GM18526 (cell line): ENCODE measurements at regions not wholly inside any gene's neighbourhood (a gene's known extent, or its start where the extent isn't known, plus 50 kb on each side); places are given as distances from the start of the nearest gene placed in this dataset.

Source experiments
- POLR2A ChIP-seq: IDR thresholded peaks from 3 replicates; pipeline ENCODE4 v1.6.1; 2011; ENCODE audit not compliant: insufficient read length; ENCODE audit errors: extremely low read depth

DNA sequence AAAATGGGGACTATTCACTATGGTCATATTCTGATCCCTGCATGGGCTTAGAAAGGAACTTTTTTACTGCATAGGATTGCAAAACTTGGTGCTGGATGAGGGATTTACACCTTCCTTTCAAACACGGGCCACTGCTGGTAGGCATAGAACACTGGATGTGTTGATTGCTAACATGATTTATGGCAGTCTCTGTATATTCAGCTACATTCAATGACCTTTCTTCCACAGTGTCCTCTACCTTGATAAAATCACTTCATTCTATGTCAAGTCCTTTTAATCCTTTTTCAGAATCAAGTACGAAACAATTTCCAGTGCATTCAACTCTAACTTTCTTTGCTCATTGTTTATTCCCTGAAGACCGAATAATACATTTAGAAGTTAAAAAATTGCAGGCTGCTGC lies 91.9 kb upstream of the ATG10 start:
- no peak for TF ChIP-seq POLR2A

DNA sequence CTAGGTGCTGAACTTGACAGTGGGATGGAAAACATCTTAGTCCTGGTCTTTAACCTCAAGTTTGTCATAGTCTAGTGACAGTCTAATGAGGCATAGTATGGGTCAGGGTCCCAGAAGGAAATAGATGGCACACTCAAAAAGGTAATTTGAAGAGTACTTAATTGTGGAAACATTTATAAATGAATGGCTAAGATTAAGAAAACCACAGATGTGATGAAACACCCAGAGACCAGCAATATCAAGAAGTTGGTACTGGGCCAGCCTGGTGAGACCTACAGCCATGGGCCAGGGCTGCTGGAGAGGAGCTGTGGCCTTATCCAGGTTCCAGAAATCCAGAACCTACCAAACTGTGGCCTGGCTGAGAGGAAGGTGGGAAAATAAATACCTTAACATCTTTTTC lies 93.5 kb upstream of the ATG10 start:
- no peak for TF ChIP-seq POLR2A

DNA sequence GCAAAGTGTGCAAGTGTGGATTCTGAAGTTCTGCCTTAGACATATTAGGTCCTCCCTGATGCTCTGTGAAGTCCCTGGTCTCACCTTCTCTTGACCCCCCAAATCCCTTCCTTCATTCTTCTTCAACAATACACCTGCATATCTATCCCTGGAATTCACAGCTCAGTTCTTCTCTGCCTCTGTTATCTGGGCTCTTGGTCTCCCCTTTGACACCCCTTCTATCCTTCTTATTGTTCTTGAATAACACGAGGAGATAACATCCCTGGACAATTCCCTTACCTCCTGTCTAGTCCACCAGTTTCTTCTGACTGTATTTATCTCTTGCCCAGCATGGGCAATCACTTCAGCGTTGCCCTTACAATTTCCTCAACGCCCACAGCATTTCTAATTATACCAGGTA lies 104.8 kb upstream of the ATG10 start:
- TF ChIP-seq POLR2A: no peak

DNA sequence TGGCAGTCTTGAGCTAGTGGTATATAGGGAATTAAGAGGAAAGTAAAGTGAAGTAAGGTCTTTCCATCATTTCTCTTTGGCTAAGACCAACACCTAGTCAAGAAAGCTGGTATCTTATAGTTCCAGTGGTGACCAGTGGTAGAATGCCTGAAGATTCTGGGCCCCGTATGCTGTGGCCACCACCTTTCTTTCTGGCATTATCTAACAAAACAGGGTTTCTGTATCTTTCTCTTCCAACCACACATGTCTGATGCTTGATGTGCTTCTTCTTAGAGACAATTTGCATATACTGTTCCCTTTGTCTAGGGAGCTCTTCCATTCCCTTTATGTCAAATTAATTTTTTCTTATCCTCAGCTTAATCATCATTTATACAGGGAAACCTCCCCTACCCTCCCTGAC lies 109.9 kb upstream of the SSBP2 start:
- no peak for TF ChIP-seq POLR2A

DNA sequence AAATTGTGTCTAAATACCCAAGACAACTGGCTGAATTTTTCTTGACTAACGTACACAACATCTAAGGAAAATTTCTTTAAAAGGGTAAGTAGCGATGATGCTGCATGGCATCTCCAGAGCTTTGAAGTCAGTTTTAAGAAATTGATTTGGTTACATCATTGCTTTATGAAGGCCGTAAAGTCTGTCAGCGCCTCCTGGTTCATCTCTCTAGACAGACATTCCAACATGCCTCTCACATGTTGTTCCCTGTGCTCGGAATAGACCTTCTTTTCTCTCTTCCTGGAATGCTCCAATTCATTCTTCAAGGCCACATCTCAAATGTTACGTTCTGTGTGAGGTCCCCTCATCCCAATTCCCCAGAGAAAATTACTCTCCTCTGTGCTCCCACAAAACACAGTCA lies 108.7 kb upstream of the SSBP2 start:
- no peak for TF ChIP-seq POLR2A

DNA sequence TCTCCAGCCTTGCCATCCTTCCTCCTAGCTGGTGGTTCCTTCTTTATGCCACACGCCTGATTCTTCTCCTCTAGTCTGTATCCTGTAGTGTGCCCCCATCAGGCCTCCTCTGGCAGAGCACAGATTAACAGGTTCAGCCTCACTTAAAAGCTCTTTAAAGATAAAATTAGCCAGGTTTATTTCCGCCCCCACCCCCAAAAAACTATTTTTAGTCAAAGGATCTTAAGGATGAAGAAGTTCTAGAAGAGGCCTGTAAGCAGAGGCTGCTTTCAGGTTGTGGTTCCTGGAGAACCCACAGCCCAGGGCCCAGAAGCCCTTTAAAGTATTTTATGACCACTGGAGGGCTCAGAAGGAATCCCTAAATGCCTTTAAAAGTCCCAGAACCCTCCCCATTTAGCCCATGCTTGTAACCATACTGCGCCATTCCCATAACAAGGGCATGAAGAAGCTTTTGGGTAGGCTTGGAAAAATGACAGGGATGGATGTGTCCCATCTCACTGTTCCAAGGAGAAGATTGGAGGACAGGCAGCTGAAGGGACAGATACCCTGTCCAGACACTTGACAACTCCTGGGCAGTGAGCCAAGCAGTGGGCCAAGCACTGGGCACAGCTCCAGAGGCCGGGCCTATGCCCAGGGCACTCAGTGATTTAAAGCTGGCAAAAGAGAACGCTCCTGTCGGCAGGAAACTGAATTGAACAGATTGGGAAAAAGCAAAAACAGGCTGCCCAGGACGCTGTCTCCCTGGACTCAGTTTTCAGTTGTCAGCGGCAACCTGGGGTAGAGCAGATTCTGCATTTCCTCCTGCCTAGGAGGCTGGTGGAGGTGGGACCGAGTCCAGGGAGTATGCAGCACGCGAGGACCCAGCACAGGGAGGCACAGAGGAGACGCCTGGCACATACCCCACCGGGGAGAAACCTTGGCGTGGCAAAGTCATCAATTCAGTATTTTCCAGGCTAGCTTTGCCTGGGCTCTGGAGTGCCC lies 106.3 kb upstream of the SSBP2 start:
- TF ChIP-seq POLR2A: no peak

DNA sequence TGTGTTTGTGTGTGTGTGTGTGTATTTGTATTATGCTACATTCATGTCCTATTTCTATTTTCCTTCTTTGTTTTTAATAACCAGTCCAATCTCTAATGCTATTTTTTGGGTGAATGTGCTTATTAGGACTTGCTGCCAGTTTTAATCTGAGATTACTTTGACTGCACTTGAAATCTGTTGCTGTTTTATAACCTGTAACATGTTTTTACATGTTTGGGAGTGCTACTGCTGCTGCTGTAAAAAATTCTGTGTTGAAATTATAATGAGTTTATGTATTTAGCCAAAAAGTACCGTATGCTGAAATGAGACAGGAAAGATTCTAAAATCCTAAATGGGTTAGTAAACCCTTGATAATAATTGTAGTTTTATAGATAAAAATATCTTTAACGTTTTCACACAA lies 104.7 kb upstream of the SSBP2 start:
- TF ChIP-seq POLR2A: no peak

DNA sequence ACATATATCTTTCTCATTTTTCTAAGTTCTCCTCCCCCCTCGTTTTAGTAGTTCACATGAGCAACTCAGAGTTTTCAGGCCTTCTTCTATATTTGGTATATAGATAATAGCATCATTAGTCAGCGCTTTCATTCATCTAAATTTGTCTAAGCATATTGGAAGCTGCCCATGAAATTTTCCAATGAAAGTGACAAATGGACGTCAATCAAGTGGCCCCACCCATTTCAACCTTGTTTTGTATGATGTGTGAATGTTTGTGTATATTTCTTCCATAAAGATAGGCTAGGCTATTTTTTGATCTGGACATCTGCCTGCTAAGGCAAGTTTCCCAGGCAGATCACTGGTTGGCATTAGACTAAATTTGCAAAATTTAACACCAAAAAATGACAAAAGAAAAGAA lies 104.0 kb upstream of the SSBP2 start:
- no peak for TF ChIP-seq POLR2A

DNA sequence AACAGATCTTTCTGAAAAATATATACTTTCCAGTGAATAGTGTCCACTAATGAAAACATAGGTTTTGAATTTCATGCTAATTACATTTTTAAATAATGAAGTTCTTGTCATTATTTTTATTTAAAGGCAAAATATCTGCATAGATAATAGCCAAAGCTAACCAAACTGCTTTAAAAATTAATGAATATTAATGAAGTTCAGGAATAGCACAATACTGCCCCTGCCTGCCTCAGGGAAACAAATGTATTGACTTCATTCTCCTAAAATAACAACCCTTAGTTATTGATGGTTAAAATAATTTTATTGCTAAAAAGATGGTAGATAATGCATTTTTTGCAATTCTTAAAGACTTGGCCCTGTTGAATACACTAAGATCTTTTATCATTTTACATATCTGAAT lies 103.6 kb upstream of the SSBP2 start:
- no peak for TF ChIP-seq POLR2A

DNA sequence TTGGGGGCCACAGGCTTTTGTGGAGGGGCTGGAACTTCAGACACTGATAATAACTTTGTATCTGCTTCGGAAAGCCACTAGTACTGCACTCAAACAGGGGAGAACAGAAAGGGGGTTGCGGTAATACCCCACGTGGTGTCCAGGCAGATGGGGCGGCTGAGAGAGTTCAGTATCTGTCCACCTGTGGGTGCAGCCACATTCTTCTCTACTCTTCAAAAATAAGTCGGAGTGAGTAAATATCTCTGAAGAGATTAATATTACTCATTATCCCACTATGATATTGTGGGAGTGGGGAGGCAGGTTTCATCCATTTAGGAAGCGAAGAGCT lies 102.1 kb upstream of the SSBP2 start:
- no peak for TF ChIP-seq POLR2A

DNA sequence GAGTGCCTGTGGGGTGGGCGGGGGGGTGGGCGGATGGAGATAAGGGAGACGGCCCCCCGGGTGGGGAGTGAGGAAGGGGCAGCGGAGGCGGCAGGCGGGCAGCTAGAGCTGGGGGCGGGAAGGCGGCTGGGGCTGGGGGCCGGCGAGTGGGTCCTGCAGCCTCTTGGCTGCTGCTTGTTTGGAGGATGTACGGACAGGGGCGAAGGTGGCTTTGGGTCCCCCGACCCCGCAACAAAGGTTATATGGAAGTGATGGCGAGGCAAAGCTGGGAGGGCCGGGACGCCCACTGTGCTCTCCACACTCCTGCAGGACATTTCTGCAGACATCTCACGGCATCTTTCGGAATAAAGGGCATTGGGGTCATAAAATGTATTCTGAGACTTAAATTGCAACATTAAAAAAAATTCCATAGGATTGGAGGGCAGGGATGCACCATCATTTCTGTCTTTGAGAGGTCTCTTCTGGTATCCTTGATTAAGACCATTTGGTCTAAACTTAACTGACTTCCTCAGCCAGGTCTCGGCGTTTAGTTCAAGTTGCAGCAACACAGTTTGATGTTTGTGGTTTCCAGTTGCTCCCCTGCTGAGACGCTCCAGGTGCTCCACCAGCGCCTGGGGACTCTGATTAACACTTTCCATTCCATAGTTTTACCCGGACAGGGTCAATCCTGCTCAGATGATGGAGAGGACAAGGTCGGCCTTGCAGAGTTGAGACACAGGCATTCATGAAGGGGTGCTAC lies 101.6 kb upstream of the SSBP2 start:
- no peak for TF ChIP-seq POLR2A

DNA sequence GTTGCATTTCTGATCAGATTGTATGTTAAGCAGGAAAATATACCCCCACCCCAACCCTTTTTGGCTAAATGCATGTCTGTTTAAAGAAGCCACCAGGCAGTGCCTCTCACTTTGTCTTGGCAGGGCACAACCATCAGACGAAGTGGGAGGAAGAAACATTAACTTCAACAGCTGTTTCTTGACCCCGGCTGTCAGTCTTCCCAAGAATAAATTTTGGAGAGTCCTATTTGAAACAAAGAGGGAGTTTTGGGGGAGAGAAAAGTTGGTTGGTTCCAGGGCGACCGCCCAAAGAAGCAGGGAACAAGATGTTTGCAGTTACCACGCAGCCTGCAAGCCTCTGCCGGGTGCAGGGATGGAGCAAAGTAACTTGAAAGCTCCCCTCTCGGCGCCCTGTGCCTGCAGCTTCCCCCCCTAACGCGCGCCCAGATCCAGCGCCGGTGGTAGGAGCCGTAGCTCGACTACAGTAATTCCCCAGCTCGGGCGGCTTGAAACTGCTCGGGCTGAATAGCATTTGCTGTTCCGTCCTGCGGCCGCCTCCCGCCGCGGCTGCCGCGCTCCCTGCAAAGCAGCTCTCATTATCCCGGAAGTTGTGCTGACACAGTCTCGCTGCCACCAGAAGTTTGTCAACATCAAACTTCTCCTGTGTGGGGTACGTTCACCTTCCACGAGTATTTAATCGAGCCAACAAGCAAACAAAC lies 100.7 kb upstream of the SSBP2 start:
- peak; percentile 74 for TF ChIP-seq POLR2A

DNA sequence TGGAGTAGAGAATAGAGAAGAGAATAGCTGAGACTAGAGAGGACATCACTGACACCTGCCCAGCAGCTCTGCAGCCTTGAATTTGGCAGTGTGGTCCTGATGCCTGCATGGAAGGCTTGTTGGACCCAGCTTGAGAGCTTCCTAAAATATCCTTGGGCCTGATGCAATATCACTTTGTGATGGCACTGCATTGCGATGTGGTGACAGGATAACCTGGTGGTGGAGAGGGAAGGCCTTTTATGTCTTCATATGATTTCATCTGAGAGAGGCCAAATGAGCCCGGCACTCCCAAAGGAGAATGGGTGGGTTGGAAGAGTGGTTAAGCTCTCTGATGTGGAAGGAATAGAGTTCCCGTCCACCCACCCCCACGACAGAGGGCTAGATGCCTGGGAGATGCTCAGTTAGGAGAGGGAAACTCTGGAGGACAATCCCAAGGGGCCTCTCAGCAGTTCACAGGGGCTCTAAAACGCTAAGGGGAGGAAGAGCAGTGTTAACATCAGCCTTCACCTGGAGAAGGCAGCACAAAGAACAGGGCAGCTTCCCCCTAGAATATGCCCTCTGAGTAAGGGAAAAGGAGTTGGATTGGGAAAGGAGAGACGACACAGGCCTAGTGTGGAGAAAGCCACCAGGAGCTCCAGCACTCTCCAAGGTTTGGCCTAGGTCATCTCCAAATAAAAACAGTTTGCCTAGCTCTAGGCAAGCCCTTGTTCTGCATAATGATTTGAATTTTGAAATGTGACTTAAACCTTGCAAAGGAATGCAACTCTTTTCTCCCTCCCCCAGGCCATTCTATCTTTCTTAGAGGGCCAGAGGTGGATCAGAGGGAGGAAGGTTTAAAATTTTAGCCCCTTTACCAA lies 99.8 kb upstream of the SSBP2 start:
- TF ChIP-seq POLR2A: no peak

DNA sequence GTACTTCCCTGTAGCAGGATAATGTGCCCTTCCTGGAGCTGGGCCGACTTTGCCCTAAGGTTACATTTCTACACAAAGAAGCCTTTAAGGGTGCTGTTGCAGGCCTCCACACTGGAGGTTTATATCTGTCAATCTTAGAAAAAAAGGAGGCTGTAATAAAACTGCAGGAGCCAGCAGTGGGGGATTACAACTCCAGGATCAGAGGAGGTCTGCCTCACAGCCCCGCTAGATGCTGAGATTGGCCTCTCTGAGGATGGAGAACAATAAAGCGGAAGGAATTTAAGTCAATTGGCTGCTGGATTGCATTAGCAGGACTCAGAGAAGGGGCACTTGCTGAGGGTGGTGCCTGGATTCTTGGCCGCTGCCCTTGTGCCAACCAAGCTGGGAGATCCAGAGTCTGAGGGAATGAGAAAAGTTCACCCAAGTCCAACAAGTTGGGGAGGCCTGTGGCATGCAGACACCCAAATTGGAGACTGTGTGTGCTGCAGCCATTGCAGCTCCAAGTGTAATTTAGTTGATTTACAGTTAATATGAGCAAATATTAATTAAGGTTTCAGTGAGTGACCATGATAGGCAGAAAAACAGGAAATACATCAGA lies 99.0 kb upstream of the SSBP2 start:
- TF ChIP-seq POLR2A: no peak
